Upper lobe of left lung (tissue), 6 donors: ENCODE measurements at regions not wholly inside any gene's neighbourhood (a gene's known extent, or its start where the extent isn't known, plus 50 kb on each side); places are given as distances from the start of the nearest gene placed in this dataset.

Experiments
- ATAC-seq, 2 donors: fragments of 200-7000 bp; cut with Tn5 transposase; one replicate each; pipeline ENCODE4 v1.9.1; 2022; ENCODE audit warnings: mild to moderate bottlenecking in 2 of 2, moderate library complexity in 2 of 2; ENCODE audit not compliant: low FRiP score in 2 of 2
- DNase-seq, 2 donors: peaks; one replicate each; pipeline ENCODE4 v3.0.0-alpha.2; 2019 to 2020
- H3K27ac ChIP-seq, 4 donors: fragments of 200-600 bp; sonication (generic); one replicate each; pipeline ENCODE4 v1.5.1; 2016 to 2019
- H3K27me3 ChIP-seq, 4 donors: fragments of 200-600 bp; sonication (generic); one replicate each; pipeline ENCODE4 v1.5.1; 2017 to 2019
- H3K36me3 ChIP-seq, 4 donors: fragments of 200-600 bp; sonication (generic); one replicate each; pipeline ENCODE4 v1.5.1; 2016 to 2019
- H3K4me1 ChIP-seq, 4 donors: fragments of 200-600 bp; sonication (generic); one replicate each; pipeline ENCODE4 v1.5.1; 2018 to 2019
- H3K4me3 ChIP-seq, 4 donors: fragments of 200-600 bp; sonication (generic); one replicate each; pipeline ENCODE4 v1.5.1; 2017 to 2019; ENCODE audit warnings: mild to moderate bottlenecking in 2 of 4, moderate library complexity in 1 of 4
- H3K9me3 ChIP-seq, 4 donors: fragments of 200-600 bp; sonication (generic); one replicate each; pipeline ENCODE4 v1.5.1; 2018 to 2019
- EP300 ChIP-seq, 4 donors: sonication (generic); formaldehyde crosslinking; IDR thresholded peaks; one replicate each; pipeline ENCODE4 v1.5.1; 2017; ENCODE audit warnings: antibody characterized with exemption in 4 of 4, control low read depth in 2 of 4
- POLR2A ChIP-seq, 4 donors: fragments of 450-650 bp; IDR thresholded peaks; one replicate each; pipeline ENCODE4 v1.5.1; 2016 to 2017; ENCODE audit warnings: antibody characterized with exemption in 4 of 4, mild to moderate bottlenecking in 2 of 4
- POLR2AphosphoS5 ChIP-seq, 2 donors: sonication (generic); formaldehyde crosslinking; IDR thresholded peaks; one replicate each; pipeline ENCODE4 v1.5.1; 2017; ENCODE audit warnings: antibody characterized with exemption in 2 of 2
- WGBS, 2 donors: methylation state at CpG; one replicate each; pipeline ENCODE4 v1.1.5; 2017 to 2018; 5-methylcytosine and 5-hydroxymethylcytosine counted together
- TF ChIP-seq, protein P1 (sequence below), 6 experiments: fragments of 450-650 bp in 4 of 6; fragments of 200-600 bp in 2 of 6; sonication (generic) in 2 of 6; IDR thresholded peaks; one replicate each; pipeline ENCODE4 v1.5.1; 2016 to 2019; ENCODE audit warnings: antibody characterized with exemption in 6 of 6
- donor health status: DM: no; HTN: no; CAD: no; lungs with moderate emphysema.
- donor health status: DM: no; HTN: yes; CAD: no; lungs with severe emphysema.

DNA sequence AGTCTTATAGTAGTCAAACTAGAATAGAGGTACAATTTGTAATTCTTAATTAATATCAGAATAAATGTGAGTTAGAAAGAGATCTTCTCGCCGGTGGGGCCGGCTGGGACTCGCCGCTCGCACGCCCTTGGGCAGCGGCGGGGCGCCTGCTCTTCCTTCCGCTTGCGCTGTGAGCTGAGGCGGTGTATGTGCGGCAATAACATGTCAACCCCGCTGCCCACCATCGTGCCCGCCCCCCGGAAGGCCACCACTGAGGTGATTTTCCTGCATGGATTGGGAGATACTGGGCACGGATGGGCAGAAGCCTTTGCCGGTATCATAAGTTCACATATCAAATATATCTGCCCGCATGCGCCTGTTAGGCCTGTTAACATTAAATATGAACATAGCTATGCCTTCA lies 123.7 kb upstream of the OGFRL1 start:
- no peaks in the 10 kb centered on the region for H3K27me3 ChIP-seq
- H3K36me3 ChIP-seq = no peaks in the 10 kb centered on the region
- DNase-seq = peak in 1 of 2 donors; percentile 69
- H3K27ac ChIP-seq = no peak overlapping the region
- TF ChIP-seq, protein P1, sequence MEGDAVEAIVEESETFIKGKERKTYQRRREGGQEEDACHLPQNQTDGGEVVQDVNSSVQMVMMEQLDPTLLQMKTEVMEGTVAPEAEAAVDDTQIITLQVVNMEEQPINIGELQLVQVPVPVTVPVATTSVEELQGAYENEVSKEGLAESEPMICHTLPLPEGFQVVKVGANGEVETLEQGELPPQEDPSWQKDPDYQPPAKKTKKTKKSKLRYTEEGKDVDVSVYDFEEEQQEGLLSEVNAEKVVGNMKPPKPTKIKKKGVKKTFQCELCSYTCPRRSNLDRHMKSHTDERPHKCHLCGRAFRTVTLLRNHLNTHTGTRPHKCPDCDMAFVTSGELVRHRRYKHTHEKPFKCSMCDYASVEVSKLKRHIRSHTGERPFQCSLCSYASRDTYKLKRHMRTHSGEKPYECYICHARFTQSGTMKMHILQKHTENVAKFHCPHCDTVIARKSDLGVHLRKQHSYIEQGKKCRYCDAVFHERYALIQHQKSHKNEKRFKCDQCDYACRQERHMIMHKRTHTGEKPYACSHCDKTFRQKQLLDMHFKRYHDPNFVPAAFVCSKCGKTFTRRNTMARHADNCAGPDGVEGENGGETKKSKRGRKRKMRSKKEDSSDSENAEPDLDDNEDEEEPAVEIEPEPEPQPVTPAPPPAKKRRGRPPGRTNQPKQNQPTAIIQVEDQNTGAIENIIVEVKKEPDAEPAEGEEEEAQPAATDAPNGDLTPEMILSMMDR (IDR thresholded peaks at IDR 0.05) = no peak
- TF ChIP-seq EP300 (IDR thresholded peaks at IDR 0.05) (no peak), POLR2A (IDR thresholded peaks at IDR 0.05) (no peak), POLR2AphosphoS5 (IDR thresholded peaks at IDR 0.05) (no peak)
- no peaks in the 10 kb centered on the region for H3K4me1 ChIP-seq
- no peak for ATAC-seq
- H3K4me3 ChIP-seq = no peak overlapping the region
- no peaks in the 10 kb centered on the region for H3K9me3 ChIP-seq
- WGBS, 2 donors = 94 to 97% methylated on average over 21 to 22 of the region's 22 CpGs

DNA sequence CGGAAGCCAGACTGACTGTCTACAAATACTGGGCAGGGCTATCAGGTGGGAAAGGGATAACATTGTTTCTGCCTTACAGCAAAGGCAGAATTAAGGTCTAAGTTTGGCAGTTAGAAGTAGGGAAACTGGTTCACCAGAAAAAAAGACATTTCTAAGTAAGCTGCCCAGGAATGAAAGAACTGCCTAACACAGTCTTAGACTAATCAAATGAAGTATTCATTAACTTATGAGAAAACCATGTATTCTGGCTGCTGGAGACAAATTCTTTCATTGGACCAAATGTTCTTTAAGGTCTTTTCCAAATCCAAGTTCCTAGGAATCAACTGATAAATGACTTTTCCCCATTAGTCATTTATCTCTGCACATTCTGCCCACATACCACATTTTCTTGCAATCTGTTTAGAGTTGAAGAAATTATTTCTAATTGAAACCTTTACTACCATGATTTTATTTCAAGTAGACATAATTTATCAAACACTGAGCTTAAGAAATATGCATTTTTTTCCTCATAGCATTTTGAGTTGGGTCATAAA lies 120.3 kb upstream of the OGFRL1 start:
- H3K27ac ChIP-seq = no peak overlapping the region
- 83 to 97% methylated on average over 1 of the region's 1 CpG for WGBS, 2 donors
- no peak overlapping the region for H3K4me3 ChIP-seq
- no peaks in the 10 kb centered on the region for H3K4me1 ChIP-seq
- H3K36me3 ChIP-seq = no peaks in the 10 kb centered on the region
- ATAC-seq (no peak), DNase-seq (no peak)
- H3K27me3 ChIP-seq = no peaks in the 10 kb centered on the region
- no peak for TF ChIP-seq EP300 (IDR thresholded peaks at IDR 0.05)
- TF ChIP-seq POLR2AphosphoS5 (IDR thresholded peaks at IDR 0.05) = no peak
- TF ChIP-seq, protein P1 (IDR thresholded peaks at IDR 0.05) = no peak
- TF ChIP-seq POLR2A (IDR thresholded peaks at IDR 0.05) = no peak
- H3K9me3 ChIP-seq = no peaks in the 10 kb centered on the region

DNA sequence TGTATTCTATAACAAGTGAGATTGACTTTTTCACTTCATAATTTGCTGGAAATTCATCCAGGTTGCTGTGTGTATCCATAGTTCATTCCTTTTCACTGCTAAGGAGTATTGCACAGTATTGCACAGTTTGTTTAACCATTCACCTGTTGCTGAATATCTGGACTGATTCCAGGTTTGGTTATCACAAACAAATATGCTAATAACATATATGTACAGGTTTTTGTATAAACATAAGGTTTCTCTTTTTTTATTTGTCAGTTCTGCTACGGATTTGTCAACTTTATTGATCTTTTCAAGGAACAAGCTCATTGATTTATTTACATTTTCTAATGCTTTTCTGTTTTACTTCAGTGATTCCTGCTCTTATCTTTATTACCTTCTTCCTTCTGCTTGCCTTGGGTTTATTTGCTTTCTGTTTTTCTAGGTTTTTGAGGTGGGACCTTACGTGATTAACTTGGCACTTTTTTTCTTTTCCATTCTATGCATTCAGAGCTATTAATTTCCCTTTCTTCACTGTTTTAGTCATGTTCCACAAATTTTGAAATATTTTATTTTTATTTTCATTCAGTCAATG lies 117.0 kb upstream of the OGFRL1 start:
- ATAC-seq = no peak
- Histone ChIP-seq H3K4me3 (no peak overlapping the region), H3K4me1 (no peaks in the 10 kb centered on the region), H3K27ac (no peak overlapping the region), H3K36me3 (no peaks in the 10 kb centered on the region), H3K9me3 (no peaks in the 10 kb centered on the region), H3K27me3 (no peaks in the 10 kb centered on the region)
- DNase-seq = no peak
- WGBS, 2 donors = 77 to 85% methylated on average over 2 of the region's 2 CpGs
- TF ChIP-seq EP300 (IDR thresholded peaks at IDR 0.05) = no peak
- no peak for TF ChIP-seq POLR2AphosphoS5 (IDR thresholded peaks at IDR 0.05)
- TF ChIP-seq, protein P1 (IDR thresholded peaks at IDR 0.05) = no peak
- no peak for TF ChIP-seq POLR2A (IDR thresholded peaks at IDR 0.05)

DNA sequence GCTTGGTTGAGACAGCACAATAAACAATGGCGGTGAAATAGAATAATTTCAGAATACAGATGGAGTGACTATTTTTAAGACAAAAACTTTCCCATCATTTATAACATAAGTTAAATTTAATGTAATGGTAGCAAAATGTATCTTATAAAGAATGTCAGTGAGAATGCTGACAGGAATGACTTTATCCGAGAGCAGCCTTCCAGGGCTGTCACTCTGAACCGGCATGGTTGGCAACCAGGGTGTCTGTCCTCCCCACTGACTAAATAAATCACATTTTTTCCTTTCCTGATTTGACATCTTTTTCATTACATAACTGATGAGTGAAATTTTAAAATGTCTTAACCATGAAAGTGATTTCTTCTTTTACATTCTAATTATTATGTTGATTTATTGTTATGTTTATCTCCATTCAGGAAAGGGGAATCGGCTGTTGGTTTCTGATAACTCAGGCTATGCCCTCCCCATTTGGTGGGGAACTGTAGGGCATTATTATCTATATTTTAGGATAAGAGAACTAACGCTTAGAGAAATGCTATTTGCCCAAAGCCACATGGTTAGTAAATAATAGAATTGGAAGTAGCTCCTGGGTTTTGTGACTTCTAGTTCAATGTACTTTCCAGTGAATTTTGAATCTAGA lies 109.2 kb upstream of the OGFRL1 start:
- 66 to 68% methylated on average over 5 of the region's 5 CpGs for WGBS, 2 donors
- ATAC-seq (no peak), DNase-seq (no peak)
- Histone ChIP-seq H3K27me3 (no peaks in the 10 kb centered on the region), H3K4me3 (no peak overlapping the region), H3K9me3 (no peaks in the 10 kb centered on the region), H3K36me3 (no peaks in the 10 kb centered on the region), H3K4me1 (no peaks in the 10 kb centered on the region), H3K27ac (no peak overlapping the region)
- TF ChIP-seq, protein P1 (IDR thresholded peaks at IDR 0.05) = no peak
- TF ChIP-seq POLR2AphosphoS5 (IDR thresholded peaks at IDR 0.05) (no peak), EP300 (IDR thresholded peaks at IDR 0.05) (no peak), POLR2A (IDR thresholded peaks at IDR 0.05) (no peak)

DNA sequence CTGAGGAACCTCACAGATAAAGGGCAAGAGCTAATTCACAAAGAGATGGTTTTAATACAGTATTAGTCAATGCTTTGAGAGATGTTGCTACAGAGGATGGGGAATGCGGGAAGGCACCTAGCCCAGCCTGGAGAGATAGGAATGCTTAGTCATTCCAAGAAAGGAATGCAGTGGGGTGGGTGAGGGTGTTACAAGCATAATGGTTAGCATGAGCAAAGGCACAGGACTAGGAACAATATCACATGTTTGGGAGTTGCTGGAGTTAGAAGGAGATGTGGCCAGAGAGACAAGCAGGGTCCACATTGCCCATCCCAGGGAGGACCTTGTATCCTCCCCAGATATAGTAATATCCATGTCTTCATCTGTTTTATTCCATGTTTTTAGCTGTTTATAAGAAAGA lies 107.0 kb upstream of the OGFRL1 start:
- no peak overlapping the region for H3K27ac ChIP-seq
- H3K9me3 ChIP-seq = no peaks in the 10 kb centered on the region
- TF ChIP-seq, protein P1 (IDR thresholded peaks at IDR 0.05) = no peak
- TF ChIP-seq POLR2A (IDR thresholded peaks at IDR 0.05) (no peak), POLR2AphosphoS5 (IDR thresholded peaks at IDR 0.05) (no peak), EP300 (IDR thresholded peaks at IDR 0.05) (no peak)
- no peaks in the 10 kb centered on the region for H3K27me3 ChIP-seq
- H3K36me3 ChIP-seq = no peaks in the 10 kb centered on the region
- no peaks in the 10 kb centered on the region for H3K4me1 ChIP-seq
- DNase-seq = no peak
- peak in 1 of 2 donors; percentile 34 for ATAC-seq
- no peak overlapping the region for H3K4me3 ChIP-seq
- 67 to 83% methylated on average over 1 of the region's 1 CpG for WGBS, 2 donors
